ENCODE measurements at regions not wholly inside any gene's neighbourhood (a gene's known extent, or its start where the extent isn't known, plus 50 kb on each side); places are given as distances from the start of the nearest gene placed in this dataset.
"Not testable (repeated sequence)": the region's sequence is repeated elsewhere in the genome, so short reads cannot be mapped to it uniquely, and the experiment has no call there.

DNA sequence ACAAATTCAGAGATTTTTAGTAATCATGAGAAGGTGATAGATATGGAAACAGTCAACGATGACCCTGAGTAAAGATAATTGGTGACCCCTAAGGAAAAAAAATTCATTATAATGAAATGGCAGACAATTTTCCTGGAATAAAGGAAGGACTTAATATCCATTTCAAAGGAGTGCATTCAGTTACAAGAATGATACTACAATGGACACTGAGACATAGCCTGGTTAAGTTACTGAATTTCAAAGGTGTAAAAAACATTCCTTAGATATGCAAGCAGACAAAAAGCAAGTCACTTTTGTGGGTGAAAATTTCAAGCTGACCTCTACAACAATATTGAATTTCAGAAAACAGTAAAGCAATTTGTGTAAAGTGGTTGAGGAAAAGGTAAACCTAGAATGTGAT is 1012.5 kb upstream of the SEMA6A start:
- DNase-seq = no peak

DNA sequence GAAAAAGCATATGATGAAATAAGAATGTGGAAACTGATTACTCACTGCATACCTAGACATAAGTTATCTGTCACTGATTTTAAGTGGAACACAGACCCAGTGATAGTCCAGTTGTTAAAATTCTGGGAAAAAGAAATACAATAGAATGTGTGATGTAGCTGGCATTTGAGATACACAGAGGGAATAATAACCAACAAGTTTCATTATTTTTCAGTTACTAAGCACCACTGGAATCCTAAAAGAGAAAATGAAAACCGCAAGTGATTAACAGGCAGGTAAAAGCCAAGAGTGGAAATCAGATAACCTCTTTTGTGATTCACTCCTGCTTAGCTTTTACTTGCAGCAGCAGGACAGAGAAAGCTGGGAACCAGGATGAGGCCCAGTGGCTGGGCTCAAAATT is 994.0 kb upstream of the SEMA6A start:
- no peak for DNase-seq

DNA sequence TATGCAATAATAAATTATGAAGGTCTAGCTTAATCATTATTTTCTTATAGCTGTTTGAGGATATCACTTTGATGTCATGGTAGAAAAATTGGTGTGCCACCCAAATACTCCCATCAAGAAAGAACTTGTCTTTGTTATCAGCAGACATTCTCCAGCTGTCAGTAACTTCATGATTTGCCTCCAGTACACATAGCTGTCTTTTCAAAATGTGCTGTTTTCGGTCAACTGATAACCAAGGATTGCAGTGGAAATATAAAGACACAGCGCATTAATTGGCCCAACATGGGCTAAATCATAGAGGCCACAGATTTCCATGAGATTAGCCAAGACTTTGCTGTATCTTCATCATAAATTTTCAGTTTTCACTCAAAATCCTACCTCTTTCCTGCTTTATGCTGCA is 993.5 kb upstream of the SEMA6A start:
- DNase-seq = no peak

DNA sequence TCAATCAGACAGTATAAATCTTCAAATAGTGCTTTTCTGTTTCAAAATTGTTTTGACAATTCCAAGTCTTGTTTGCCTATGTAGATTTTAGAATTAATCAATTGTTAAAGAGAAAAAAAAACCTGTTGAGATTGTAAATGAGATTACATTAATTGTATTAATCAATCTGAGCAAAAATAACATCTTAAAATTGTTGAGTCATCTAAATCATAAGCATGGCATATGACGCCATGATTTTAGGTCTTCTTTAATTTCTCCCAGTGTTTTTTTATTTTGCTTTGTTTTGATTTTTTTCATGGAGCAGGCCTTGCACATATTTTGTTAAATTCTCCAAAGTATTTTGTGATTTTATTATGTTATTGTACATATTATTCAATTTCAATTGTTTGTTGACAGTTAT is 988.0 kb upstream of the SEMA6A start:
- no peak for DNase-seq

DNA sequence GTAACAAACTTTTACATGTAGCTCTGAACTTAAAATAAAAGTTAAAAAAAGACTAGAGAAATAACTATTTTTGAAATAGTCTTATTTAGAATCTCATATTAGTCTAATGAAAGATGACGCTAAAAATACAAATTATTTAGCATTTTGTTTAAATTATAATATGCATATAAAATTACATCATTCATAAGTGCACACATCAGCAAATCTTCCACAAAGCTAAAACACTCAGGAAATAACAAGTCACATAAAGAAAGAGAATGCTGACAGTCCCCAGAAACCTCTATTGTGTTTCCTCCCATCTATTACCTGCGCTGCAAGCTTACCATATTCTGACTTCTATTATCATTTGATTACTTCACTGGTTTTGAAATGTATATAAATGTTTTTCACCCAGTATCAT is 986.9 kb upstream of the SEMA6A start:
- no peak for DNase-seq

DNA sequence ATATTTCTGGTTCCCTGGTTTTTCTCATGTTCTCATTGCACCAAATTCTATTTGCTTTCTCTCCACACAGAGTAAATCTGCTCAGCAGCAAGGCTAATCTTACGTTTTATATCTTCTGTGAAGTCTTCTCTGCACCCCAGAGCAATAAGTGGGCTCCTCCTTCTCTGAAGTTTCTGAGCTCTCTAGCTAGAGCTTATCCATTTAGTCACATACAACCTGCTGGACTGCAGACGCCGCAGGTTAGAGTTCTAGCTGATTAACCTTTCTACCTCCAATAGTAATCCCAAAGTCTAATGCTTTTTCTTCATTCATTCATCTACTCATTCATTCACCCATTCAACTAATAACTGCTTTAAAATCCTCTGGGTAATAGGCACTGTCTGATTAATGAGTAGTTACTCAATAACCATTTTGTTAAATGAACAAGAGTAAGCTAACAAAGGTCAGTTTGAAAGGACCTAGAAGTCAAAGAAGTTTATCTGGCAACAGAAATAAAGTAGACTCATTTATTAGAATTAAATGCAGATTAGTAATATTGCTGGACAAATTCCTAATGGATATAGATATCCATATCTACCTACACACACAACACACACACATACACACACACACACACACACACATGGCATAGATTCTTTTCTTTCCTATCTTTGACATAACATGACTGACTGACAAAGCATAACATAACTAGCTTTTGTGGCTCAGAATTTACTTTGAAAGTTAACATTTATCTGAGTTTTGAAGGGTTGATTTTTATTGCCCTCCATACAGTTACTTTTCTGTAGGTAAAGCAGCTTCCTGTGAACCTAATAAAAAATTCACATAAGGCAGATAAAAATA is 984.6 kb upstream of the SEMA6A start:
- DNase-seq = no peak

DNA sequence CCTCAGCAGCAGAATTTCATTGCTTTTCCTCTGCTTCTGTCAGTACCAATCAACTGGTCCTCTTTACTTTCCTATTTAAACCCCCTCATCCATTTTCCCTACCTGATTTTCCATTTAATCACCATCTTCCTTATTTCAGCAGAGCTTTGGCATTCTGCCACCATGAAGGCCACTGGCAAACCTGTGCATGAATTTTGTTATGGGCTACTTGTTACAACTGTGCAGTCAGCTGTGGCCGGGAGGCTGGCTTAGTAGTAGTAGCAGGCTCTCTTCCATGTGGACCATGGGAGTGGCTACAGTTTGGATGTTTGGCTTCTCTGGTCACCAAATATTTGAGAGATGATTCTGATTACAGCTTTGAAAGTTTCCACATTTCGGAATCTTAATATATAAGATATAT is 976.6 kb upstream of the SEMA6A start:
- DNase-seq = no peak

DNA sequence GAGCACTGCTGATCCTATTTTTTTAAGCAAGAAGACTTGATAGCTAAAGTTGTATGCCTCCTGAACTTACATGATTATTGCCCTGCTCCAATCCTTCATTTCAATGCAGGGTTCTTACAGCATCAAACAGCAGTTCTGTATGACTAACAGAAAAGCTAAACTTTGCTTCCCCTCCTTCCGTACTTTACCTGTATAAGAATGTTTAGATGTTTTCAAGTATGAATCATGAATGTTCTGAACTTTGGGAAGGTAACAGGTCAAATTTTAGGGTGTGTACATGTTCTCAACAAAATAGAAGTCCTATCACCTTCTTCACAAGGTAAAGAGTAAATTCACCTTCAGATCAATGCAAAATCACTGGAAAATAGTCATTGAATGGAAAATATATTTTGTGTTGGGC is 972.6 kb upstream of the SEMA6A start:
- DNase-seq = no peak

DNA sequence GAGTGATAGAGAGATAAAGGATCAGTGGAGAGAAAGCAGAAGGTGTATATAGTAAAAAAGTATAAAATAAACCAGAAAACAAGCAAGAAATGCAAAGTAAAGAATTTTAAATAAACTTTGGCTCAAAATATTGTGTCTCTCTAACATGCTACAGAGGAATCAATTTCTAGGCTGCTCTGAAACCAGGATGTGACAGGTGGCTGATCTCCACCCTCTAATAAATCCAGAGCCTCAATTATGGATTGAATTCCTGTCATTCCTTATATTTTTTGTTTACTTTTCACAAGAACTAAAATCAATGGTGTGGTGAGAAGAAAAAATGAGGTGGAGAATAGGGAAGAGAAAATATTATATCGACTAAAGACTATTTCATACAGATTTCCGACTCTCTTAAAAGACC is 965.1 kb upstream of the SEMA6A start:
- no peak for DNase-seq

DNA sequence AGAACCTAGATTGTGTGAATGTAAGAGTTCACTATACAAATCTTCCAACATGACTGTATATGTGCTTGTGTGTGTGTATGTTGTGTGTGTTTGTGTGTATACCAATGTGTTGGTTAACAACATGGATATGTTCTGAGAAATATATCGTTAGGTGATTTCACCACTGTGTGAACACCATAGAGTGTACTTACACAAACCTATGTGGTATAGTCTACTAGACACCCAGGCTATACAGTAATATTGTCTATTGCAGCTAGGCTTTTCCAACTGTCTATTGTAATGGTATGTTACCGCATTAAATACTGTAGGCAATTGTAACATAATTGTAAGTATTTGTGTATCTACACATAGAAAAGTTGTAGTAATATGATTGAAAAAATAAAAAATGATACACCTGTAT is 959.2 kb upstream of the SEMA6A start:
- no peak for DNase-seq

DNA sequence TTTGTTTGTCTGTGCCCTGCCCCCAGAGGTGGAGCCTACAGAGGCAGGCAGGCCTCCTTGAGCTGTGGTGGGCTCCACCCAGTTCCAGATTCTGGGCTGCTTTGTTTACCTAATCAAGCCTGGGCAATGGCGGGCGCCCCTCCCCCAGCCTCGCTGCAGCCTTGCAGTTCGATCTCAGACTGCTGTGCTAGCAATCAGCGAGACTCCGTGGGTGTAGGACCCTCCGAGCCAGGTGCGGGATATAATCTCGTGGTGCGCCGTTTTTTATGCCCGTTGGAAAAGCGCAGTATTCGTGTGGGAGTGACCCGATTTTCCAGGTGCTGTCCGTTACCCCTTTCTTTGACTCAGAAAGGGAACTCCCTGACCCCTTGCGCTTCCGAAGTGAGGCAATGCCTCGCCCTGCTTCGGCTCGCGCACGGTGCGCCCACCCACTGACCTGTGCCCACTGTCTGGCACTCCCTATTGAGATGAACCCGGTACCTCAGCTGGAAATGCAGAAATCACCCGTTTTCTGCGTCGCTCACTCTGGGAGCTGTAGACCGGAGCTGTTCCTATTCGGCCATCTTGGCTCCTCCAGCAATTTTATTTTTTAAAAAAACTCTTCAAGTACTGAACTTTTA is 958.5 kb upstream of the SEMA6A start:
- DNase-seq = not testable (repeated sequence)

DNA sequence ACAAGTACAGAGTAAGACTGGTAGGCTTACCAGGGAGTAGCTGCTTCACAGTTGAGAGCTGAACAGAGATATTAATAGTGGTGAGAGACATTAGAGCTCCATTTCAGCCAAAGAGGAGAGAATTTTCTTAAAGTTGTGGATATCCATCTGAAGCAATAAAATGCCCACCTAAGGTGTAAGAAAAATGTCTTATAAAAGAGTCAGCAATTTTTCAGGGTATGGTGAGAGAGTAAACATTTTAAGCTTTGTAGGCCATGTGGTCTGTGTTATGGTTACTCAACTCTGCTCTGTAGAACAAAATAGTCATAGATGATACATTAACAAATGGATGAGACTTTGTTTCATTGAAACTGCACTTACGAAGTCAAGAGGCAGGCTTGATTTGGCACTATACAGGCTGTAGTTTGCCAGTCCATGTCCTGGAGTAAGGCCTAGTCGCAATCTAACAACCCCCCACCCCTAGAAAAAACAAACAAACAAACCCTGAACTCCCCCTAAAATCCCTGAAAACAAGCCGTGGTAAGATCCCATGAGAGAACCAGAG is 945.4 kb upstream of the SEMA6A start:
- no peak for DNase-seq

DNA sequence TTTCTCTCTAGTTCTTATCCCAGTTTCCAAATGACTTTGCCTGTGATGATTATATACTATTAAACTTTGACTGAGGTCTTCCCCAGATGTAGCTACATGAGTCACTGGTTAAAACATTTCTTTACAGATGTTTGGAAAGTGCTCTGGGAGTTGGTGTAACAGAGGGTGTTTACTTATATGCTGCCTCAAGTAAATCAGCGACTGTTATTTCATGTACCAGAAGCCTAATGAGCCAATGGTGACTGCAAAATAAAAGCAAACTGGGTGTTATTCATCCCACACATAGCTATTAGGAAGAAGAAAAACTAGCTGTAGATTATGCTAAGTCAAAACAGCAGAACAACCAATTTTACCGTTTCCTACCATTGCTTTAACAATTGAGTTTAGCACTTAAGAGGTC is 929.7 kb upstream of the SEMA6A start:
- no peak for DNase-seq

DNA sequence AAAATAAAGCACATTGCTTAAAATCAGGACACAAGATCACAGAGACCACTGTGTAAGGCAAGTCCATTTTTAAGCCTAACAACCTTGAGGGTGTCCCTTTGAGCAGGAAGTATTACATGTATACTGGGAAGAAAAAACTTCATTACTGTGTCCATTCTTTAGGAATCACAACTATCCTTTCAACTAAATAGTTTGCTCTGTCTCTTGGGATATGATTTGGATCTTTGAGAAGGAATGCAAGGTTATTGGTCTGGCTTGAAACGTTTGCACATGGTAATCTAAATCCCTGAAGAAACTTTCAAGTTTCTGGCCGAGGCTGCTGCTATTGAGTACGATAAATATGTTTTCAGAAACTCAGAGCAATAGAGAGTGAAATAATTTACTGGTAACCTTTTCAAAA is 923.0 kb upstream of the SEMA6A start:
- DNase-seq = no peak

DNA sequence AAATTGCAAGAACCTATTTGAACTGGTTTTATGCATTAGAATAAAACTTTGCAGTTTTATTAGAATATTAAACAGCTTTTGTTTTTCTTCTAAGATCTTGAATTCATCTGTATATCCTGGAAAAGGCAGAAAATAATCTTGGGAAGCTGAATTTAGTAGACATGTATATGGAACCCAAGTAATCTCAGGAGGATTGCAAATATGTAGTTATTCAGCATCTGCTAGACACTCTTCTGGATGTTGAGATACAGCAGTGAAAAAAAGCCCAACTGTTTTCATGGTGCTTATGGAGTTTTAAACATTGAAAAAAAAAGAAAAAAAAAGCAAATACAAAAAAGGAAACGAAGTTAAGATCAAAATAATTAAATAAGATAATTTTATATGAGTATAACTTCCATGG is 922.2 kb upstream of the SEMA6A start:
- DNase-seq = no peak

DNA sequence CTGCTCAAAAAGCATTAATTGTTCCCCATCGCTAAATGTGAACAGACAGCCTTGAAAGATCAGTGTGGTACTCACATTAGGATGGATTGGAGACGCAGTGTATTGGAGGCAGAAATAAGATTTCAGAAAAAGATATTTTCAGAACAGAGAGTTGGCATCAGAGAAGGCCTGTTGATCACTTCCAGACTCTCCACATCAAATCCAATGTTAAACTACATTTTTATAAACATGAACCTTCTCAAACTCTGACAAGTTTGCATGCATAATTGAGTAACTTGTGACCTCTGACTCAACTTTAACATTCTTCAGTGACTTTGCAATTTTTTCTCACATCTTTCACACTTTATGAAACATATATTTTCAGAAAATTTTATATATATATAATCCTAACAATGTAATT is 919.6 kb upstream of the SEMA6A start:
- no peak for DNase-seq

DNA sequence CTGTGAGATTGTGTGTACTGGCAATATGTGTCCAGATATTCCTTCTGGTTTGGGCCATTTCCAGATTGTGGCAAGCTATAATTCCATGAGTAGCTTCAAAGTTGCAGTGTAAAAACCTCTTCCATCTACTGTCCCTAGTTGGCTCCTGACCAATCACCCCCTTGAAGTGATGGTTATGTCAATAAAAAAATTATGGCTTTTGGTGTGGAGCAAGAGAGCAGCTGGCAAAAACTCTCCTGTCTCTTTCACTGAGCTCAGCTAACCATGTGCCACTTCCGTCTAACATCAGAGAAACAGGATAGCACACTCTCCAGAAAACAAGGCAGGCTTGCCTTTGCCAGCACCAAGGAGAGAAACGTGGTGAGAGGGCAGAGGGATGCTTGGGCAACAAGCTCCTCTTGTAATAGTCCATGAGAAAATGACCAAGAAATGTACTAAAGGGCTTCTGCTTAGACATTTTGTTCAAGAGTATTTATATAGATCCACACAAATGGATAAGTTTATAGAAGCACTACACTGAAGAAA is 914.4 kb upstream of the SEMA6A start:
- no peak for DNase-seq

DNA sequence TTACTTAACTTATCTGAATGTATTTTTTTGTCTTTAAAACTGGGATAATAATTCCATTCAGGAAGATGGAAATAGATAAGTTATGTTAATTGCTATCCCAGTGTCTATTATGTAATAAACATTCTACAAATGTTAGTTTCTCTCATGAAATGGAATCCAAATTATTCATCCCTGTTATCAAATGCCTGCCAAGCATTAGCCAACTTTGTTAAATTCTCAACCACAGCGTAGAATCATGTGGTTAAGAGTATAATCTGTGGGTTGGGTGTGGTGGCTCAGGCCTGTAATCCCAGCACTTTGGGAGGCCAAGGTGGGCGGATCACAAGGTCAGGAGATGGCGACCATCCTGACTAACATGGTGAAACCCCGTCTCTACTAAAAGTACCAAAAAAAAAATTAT is 912.9 kb upstream of the SEMA6A start:
- no peak for DNase-seq

DNA sequence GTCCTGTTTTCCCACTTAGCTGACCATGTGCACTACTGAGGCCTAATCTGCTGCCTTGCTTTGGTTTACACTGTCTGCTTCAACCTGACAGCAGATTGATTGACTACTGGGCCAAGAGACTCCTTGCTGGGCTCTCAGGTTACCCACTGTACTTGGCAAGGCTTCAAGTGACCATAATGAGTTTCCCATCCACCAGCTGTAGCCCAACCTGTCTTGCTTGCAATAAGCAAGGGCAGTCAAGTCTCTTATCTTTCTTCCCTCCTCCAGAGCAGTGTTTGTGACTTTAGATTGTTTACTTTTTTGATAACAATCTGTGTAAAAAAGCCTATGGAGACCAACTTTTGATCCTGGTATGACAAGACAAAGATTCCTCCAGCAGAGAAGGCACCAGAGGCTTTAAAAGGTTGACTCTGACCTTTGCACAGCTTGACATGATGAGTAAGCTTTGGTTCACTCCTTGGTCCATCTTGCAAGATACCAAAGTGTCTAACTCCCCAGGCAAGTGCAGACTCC is 912.3 kb upstream of the SEMA6A start:
- no peak for DNase-seq

DNA sequence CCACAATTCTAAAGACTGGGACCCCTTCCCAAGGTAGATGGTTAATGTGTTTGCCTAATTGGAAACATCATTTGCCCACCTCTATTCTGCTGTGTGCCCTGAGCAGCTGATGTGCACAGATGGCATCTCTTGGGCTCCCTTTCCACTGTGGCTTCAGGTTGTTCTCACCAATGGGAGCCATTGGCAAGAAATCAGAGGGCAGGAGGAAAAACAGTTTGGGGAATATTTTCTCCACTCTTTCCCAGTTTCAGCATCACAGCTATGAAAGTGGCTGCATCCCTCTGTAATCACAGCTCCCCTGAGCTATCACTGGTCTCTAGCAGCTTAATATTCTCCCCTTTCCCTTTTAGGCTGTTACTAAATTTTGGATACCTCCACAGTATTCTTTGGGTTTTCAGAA is 911.6 kb upstream of the SEMA6A start:
- DNase-seq = no peak

DNA sequence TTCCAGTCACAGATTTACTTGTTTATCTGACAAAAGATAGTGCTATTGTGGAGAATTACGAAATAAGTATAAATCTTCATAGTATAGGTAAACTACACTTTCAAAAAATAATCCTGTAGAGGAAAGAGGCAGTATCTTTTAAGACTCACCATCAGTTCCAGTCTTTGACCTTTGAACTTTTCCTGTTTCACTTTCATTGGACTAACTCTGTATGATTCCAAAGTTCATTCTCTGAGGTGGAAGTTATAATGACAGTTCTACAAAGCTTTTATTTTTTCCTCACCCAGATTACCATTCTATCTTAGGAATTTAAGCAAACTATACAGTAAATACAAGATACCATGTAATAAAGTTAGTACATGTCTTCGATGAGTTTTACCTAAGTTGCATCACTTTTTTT is 901.3 kb upstream of the SEMA6A start:
- DNase-seq = no peak

DNA sequence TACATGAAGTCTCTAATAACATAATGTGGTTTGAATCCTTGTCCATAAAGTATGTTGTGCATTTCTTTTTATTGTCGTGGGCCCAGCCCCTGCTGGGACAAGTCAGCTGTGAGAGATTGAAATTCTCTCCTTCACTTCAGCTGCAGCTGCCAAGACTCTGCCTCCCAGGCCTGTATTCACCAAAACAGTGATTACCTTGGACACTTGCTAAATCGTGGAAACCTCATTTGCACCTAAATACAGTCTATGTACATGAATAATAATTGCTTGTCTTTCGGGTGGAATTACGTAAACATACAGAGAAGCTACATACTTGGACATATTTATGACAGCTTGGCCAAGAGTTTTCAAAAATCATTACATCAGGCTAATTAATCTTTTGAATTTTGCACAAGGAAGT is 898.5 kb upstream of the SEMA6A start:
- no peak for DNase-seq

DNA sequence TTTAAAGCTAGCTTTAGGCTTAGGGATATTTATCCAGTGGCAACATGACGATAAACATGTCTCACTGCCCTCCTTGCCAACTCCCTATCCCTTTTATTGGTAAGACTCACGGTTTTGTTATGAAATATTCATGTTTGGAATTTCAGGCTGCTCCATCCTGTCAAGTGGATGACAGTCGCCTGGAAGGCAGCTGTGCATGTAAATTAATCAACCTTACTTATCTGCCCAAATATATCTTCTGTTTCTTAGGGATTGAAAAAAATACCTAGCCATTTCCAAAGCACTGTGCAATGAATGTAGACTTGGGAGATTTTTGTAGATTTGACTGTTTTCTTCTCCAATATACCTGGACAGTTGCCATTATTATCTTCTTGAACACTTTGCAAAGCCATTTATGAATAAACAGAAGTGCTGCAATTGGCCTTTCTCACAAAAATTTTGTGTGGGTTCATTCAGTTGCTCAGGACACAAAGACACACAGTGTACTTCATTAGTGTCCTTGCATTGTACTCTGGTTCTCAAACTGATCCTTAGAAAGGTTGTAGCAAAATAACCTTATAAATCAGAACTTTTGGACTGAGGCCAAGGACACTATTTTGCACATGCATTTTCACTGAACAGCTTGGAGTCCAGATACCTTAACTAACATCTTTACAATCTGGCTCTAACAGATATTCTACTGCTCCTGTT is 889.4 kb upstream of the SEMA6A start:
- no peak for DNase-seq

DNA sequence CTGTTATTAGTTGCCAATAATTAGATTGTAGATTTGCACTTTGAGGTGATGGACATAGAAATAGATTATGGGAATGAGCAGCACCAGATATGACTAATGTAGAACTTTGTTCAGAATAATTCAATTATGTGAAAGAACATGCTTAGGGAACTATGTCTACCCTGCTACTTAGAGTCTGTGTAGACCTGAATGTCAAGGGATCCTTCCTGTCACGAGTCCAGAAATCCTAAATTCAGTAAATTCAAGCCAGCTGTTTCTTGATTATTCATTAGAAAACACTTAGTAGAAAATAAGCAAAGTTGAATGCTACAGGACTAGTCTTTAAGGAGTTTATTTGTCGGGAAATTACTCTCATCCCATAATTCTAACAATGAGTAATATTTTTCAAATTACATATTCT is 887.3 kb upstream of the SEMA6A start:
- DNase-seq = no peak
